Lower leg skin (tissue), 3 donors: ENCODE measurements at regions not wholly inside any gene's neighbourhood (a gene's known extent, or its start where the extent isn't known, plus 50 kb on each side); places are given as distances from the start of the nearest gene placed in this dataset.

Experiments used
- POLR2A ChIP-seq, 2 donors: fragments of 450-650 bp; IDR thresholded peaks; one replicate each; pipeline ENCODE4 v1.6.1; 2016 to 2017; ENCODE audit warnings: antibody characterized with exemption in 2 of 2, mild to moderate bottlenecking in 1 of 2, moderate library complexity in 1 of 2
- TF ChIP-seq, protein P1 (sequence below), 3 donors: fragments of 450-650 bp; IDR thresholded peaks; one replicate each; pipeline ENCODE4 v1.5.1; 2016; ENCODE audit warnings: antibody characterized with exemption in 3 of 3, mild to moderate bottlenecking in 3 of 3, moderate library complexity in 2 of 3

DNA sequence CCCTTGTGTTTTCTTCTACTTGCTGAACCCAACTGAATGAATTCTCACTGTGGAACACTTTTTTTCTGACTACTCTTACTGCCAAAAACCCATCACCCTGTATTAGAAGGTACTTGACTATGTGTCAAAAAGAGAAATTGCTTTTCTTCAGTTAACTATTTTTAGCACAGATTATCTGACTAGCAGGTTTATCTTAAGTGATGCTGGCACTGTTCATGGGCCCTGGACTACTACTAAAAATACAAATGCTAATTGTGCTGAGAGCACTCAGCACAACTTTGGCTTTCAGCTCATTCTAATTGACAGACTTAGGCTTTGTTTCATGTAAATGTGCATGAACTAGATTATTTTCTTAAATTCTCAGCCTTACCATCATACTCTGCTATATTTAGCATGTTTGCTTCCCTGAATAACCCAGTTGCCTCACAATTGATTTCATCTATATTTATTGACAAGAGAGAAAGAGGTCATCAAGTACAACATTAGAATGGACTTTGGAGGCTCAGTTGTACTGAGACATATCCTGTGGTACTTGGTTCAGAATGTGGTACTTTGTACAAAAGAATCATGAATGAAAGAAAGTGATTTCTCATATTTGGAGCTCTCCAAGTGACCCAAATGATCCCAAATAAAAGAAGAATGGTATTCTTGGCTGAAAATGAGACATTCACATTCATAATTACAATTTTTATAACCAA, 478.3 kb downstream of the KCNA4 start:
- no peak for TF ChIP-seq POLR2A (IDR thresholded peaks at IDR 0.05)
- TF ChIP-seq, protein P1, sequence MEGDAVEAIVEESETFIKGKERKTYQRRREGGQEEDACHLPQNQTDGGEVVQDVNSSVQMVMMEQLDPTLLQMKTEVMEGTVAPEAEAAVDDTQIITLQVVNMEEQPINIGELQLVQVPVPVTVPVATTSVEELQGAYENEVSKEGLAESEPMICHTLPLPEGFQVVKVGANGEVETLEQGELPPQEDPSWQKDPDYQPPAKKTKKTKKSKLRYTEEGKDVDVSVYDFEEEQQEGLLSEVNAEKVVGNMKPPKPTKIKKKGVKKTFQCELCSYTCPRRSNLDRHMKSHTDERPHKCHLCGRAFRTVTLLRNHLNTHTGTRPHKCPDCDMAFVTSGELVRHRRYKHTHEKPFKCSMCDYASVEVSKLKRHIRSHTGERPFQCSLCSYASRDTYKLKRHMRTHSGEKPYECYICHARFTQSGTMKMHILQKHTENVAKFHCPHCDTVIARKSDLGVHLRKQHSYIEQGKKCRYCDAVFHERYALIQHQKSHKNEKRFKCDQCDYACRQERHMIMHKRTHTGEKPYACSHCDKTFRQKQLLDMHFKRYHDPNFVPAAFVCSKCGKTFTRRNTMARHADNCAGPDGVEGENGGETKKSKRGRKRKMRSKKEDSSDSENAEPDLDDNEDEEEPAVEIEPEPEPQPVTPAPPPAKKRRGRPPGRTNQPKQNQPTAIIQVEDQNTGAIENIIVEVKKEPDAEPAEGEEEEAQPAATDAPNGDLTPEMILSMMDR (IDR thresholded peaks at IDR 0.05), result no peak
